Right renal pelvis (tissue), 4 donors: ENCODE measurements at regions not wholly inside any gene's neighbourhood (a gene's known extent, or its start where the extent isn't known, plus 50 kb on each side); places are given as distances from the start of the nearest gene placed in this dataset.

Source experiments
- DNase-seq, 4 donors: peaks; one replicate each; pipeline ENCODE4 v3.0.0-alpha.2; 2013; ENCODE audit warnings: low read depth in 4 of 4, low spot score in 3 of 4, missing footprints in 1 of 4

DNA sequence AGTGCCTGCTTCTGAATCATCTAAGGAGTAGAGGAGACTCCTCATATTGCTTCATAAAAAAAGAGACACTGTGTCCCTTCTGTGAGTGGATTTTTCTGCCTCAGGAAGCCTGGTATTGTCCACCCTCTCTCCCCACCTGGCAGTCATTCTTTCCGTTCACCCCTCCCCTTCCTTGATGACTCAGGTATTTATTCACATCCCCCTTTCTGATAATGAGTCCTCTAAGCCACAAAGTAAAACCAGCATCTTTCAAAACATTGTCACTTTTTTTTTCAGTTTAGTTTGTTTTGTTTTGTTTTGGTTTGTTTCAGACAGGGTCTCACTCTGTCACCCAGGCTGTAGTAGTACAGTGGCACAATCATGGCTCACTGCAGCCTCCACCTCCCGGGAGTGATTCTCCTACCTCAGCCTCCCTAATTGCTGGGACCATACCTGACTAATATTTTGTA, 65.2 kb upstream of the UBE2E1 start:
- DNase-seq: no peak

DNA sequence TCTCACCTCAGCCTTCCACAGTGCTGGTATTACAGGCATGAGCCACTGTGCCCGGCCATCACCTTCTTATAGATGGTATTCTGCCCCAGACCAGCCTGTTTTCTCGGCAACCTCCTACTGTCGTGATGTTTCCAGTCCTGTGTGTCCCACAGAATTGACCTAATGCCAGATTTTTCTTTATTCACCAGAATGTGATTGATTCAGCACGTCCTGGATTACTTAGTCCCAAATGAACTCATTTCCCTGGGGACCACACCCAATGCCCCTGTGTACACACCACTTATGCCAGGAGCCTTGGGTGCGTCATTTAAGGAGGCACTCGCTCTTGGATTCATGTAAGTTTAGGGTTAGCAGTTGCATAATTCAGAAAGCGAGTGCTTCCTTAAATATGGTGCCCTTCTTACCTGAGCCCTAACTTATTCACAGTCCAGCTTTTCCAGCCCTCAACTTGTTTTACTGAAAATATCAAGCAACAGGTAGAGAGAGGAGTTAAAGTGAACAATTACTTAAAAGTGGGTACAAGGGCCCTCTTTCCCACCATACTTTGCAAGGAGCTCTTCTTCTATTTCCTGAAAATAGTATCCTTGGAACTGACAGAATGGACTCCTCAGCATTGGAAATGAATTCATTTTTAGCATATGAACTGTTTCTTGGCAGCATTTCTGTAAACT, 64.6 kb upstream of the UBE2E1 start:
- DNase-seq: no peak

DNA sequence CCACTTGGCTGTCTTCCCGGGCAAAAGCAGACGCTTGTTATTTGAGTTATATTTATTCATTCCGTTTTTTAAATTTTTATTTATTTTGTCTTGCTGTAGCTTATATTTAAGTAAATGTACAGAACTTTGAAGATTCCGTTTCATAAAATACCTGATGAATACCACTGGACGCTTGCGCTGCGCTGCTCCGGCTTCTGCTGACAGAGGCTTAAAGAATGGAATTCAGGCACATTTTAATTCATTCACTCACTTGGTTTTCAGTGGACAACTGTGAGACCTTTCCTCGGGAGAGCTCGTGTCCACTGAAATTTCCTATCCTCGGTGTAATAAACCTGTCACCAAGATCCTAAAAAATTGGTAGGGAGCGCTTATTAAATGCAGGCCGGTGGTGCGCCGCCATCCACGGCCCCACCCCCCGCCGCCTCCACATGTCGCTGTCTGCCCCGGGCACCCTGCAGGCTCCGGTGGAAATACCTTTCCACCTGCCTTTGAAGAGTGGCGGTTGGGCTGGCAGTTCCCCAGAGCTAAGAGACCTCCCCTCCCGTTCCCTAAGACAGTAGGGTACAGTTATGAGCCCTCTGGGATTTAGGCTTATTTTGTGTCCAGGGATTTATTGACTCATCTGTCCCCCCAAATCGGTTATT, 62.5 kb upstream of the UBE2E1 start:
- DNase-seq: no peak

DNA sequence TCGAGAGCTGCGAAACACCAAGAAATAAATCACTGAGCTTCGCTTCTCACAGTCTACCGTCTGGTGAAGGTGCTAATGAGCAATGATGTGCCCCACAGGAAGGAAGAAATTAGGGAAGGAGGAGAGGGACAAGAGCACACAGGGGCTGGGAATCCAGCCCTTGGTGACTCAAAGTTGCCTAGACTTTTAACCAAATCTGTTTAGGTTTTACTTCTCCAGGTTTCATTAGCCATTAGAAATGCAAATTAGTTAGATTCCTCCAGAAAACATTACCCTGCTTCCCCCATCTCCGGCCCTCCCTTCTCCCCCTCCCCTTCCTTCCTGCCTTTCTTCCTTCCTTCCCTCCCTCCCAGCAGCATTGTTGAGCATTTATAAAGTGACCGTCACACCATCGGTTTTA, 59.3 kb upstream of the UBE2E1 start:
- DNase-seq: no peak

DNA sequence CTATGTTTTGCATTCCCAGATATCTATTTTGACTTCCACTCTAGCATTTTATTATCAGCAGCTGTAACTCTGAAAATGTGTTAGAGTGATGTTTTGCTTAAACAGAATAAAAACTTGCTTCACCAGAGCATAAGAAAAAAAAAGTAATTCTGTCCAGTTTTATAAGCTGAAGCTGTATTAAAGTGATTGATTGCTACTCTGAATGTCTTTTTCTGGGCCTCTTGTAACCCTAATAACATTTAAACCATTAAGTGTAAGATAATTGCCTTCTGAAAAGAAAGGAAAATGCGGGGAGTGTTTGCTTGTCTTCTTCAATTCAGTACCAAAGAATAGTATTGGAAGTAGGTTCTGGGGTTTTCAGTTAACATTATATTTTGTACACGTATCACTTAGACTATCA, 57.9 kb upstream of the UBE2E1 start:
- no peak for DNase-seq

DNA sequence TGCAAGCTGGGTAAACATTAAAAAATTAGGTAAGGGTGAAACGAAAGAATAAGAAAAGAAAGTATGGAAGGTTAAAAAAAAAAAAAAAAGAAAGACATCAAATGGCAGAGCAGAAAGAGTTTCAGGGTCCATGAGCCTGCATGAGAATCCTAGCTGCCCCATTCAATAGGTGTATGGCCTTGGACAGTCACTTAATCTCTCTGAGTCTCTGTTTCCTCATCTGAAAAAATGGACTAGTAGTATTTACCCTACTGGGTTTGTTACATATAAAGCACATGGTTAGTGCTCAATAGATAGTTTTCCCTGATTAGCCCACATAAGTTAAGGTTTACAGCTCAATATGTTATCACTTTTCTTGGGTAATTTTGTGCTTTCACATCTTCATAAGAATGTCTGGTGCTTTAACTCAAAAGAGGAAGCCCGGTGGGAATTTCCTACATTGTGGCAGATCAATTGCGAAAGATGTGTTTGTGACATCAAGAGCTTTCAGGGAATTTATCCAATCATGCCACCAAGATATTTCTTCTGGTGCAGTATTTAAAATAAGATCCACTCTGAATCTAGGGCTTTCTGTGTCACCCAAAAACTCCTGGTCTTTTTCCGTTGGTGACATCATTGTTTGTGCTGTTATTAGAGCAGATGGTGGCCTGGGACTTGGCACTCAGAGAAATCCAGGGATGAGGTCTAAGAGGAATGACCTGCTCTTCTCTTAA, 57.2 kb upstream of the UBE2E1 start:
- no peak for DNase-seq

DNA sequence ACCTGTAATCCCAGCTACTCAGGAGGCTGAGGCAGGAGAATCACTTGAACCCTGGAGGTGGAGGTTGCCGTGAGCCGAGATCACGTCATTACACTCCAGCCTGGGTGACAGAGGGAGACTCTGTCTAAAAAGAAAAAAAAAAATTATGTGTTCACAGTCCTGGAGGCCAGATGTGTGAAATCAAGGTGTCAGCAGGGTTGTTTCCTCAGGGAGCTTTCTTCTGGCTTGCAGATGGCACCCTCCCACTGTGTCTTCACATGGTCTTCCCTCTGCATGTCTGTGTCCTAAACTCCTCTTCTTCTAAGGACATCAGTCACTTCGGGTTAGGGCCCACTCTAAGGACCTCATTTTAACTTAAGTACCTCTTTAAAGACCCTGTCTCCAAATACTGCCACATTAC, 56.1 kb upstream of the UBE2E1 start:
- DNase-seq: no peak

DNA sequence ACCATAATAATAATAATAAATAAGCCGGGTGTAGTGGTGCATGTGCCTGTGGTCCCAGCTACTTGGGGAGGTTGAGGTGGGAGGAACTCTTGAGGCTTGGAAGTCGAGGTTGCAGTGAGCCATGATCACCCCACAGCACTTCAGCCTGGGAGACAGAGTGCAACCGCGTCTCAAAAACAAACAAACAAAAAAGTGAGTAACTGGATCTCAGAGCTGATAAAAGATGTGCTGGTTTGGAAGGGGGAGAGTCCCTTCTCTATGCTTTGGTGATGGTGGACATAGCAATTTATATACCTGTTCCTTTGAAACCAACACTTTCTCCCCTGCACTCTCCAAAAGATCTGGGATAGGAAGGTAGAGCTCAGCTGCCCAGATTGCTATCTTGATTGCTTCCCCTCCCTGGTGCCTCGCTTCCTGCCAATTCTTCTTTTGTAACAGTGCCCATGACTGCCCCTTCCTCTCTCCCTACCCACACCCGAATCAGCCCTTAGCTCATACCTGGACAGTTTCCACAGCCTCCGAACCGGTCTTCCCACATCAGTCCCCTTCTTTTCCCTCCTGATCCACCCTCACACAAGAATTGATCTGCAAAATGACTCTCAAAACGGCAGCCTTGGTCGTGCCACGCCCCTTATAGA, 55.1 kb upstream of the UBE2E1 start:
- no peak for DNase-seq

DNA sequence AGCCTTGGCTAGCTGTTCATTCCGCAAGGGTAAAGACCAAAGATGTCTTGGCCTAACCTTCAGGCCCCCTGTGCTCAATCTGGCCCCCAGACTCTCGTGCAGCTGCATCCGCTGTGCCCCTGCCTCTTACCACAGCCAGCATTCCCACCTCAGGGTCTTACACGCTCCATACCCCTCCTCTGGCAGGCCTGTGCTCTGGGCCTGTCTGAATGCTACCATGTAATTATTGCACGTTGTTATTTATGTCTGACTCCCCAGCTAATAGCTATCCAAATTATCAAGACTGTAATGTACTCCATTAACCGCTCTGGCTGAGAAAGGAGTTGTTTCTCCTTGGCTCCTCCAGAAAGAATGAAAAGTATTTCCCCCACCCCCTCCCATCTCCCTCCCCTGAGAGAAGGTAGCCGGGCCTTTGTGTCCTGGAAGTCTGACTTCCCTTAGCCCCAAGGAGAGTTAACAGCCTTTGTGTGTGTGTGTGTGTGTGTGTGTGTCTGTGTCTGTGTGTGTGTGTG, 54.5 kb upstream of the UBE2E1 start:
- no peak for DNase-seq

DNA sequence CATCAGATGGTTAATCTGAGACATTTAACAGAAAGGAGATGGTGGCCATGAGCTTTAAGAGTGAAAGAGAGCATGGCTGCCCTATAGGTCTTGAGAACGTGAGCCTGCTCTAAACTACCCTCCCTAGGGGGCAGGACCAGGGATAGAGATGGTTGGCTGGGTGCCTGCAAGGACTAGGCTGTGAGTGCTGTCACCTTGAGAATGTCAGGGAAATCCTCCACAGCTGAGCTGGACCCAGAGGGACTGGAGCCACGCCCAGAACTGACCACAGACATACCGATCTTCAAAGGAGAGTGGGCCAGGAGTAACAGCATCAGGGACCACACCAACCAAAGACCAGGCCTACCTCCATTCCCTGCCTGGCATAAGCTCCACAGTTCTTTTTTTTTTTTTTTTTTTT, 53.6 kb upstream of the UBE2E1 start:
- no peak for DNase-seq

DNA sequence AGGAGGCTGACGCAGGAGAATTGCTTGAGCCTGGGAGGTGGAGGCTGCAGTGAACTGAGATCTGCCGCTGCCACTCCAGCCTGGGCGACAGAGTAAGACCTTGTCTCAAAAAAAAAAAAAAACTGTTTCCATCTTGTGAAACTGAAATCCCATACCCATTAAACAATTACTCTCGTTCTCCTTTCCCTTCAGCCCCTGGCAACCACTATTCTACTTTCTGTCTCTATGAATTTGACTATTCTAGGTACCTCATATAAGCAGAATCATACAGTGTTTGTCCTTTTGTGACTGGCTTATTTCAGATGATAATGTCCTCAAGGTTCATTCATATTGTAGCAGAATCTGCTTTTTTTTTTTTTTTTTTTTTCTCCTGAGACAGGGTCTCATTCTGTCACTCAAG, 51.5 kb upstream of the UBE2E1 start:
- no peak for DNase-seq
